GM23248 (cell line): ENCODE measurements at regions not wholly inside any gene's neighbourhood (a gene's known extent, or its start where the extent isn't known, plus 50 kb on each side); places are given as distances from the start of the nearest gene placed in this dataset.

Source experiments
- EZH2 ChIP-seq: fragments of 200-600 bp; sonication (generic); IDR thresholded peaks from 2 replicates; pipeline ENCODE4 v1.6.1; 2018; ENCODE audit warnings: antibody characterized with exemption, mild to moderate bottlenecking; ENCODE audit not compliant: insufficient read depth, poor library complexity, severe bottlenecking
- EZH2phosphoT487 ChIP-seq: fragments of 200-600 bp; sonication (generic); IDR thresholded peaks from 2 replicates; pipeline ENCODE4 v1.6.1; 2018; ENCODE audit warnings: antibody characterized with exemption, moderate library complexity, mild to moderate bottlenecking, low read depth; ENCODE audit not compliant: insufficient read depth

- TF ChIP-seq EZH2phosphoT487, result no peak
- no peak for TF ChIP-seq EZH2
These were observed 260.8 kb downstream of the PLK2 start for GRCh38 chr5:58199087-58199486.
